ENCODE measurements at regions not wholly inside any gene's neighbourhood (a gene's known extent, or its start where the extent isn't known, plus 50 kb on each side); places are given as distances from the start of the nearest gene placed in this dataset.

GRCh38 chr3:103009609-103010008 lies 574.8 kb downstream of the ZPLD1 start:
- BruUV-seq (replicated peaks): no TSS peak
- no peaks in the 10 kb centered on the region for H3K36me3 ChIP-seq (ENCODE audit: control insufficient read depth, insufficient read depth, low read length)
- intact Hi-C loops (cut with micrococcal nuclease; ENCODE audit: unreplicated experiment): no loop called here
- in situ Hi-C loops (cut with HindIII; ENCODE audit: low pct_unique_long_range_greater_than_20kb, low sequenced_read_pairs): no loop called here
- no peak overlapping the region for H3K4me3 ChIP-seq (ENCODE audit: low read depth in 2 of 2, low read length in 2 of 2)
- ChIA-PET POLR2A (no interaction called here), CTCF (no interaction called here)
- DNase-seq (ENCODE audit: low read depth, low spot score) (no peak), ATAC-seq (no peak)
- H3K4me1 ChIP-seq (ENCODE audit: control insufficient read depth, insufficient read depth, low read length): no peaks in the 10 kb centered on the region
- H3K27ac ChIP-seq (ENCODE audit: low read length): no peak overlapping the region
- TF ChIP-seq POLR2AphosphoS5 (IDR thresholded peaks at IDR 0.05; ENCODE audit: low read depth, low read length): no peak
- TF ChIP-seq SIN3A (IDR thresholded peaks at IDR 0.05; ENCODE audit: borderline replicate concordance, insufficient read depth, low read depth, low read length): no peak
- TF ChIP-seq TCF7L2 (IDR thresholded peaks at IDR 0.05; ENCODE audit: low read depth, low read length): no peak
- TF ChIP-seq, protein P1, sequence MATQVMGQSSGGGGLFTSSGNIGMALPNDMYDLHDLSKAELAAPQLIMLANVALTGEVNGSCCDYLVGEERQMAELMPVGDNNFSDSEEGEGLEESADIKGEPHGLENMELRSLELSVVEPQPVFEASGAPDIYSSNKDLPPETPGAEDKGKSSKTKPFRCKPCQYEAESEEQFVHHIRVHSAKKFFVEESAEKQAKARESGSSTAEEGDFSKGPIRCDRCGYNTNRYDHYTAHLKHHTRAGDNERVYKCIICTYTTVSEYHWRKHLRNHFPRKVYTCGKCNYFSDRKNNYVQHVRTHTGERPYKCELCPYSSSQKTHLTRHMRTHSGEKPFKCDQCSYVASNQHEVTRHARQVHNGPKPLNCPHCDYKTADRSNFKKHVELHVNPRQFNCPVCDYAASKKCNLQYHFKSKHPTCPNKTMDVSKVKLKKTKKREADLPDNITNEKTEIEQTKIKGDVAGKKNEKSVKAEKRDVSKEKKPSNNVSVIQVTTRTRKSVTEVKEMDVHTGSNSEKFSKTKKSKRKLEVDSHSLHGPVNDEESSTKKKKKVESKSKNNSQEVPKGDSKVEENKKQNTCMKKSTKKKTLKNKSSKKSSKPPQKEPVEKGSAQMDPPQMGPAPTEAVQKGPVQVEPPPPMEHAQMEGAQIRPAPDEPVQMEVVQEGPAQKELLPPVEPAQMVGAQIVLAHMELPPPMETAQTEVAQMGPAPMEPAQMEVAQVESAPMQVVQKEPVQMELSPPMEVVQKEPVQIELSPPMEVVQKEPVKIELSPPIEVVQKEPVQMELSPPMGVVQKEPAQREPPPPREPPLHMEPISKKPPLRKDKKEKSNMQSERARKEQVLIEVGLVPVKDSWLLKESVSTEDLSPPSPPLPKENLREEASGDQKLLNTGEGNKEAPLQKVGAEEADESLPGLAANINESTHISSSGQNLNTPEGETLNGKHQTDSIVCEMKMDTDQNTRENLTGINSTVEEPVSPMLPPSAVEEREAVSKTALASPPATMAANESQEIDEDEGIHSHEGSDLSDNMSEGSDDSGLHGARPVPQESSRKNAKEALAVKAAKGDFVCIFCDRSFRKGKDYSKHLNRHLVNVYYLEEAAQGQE (IDR thresholded peaks at IDR 0.05; ENCODE audit: insufficient read depth in 1 of 2, low read depth in 2 of 2, low read length in 1 of 2): no peak
- no peak for TF ChIP-seq CTCF (IDR thresholded peaks at IDR 0.05)
- H3K9me3 ChIP-seq (ENCODE audit: control insufficient read depth, insufficient read depth, low read depth, low read length): no peaks in the 10 kb centered on the region
- H3K27me3 ChIP-seq (ENCODE audit: control insufficient read depth, insufficient read depth, low read length): no peaks in the 10 kb centered on the region

DNA sequence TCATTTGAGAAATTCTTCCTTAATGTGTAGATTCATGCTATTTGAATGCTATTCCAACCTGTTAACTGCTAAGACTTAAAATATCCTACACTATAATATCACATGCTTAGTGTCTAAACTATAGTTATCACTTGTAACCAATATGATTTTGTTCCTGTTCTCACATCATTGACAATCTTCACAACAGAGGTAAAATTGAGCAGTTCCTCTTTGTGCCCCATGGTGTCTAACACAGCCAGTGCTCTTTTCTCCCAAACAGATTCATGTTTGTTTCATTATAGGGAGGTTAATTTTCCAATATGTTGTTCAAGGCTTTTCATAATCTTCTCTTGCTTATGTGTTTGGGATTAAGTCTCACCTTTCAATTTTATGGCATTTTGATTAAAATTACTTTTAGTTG lies 591.1 kb downstream of the ZPLD1 start:
- intact Hi-C loops (cut with micrococcal nuclease; ENCODE audit: unreplicated experiment): no loop called here
- Histone ChIP-seq H3K27ac (ENCODE audit: low read length) (no peak overlapping the region), H3K4me3 (ENCODE audit: low read depth in 2 of 2, low read length in 2 of 2) (no peak overlapping the region), H3K36me3 (ENCODE audit: control insufficient read depth, insufficient read depth, low read length) (no peaks in the 10 kb centered on the region), H3K27me3 (ENCODE audit: control insufficient read depth, insufficient read depth, low read length) (no peaks in the 10 kb centered on the region), H3K9me3 (ENCODE audit: control insufficient read depth, insufficient read depth, low read depth, low read length) (no peaks in the 10 kb centered on the region), H3K4me1 (ENCODE audit: control insufficient read depth, insufficient read depth, low read length) (no peaks in the 10 kb centered on the region)
- CTCF ChIA-PET: no interaction called here
- POLR2A ChIA-PET: no interaction called here
- TF ChIP-seq SIN3A (IDR thresholded peaks at IDR 0.05; ENCODE audit: borderline replicate concordance, insufficient read depth, low read depth, low read length): no peak
- TF ChIP-seq, protein P1 (IDR thresholded peaks at IDR 0.05; ENCODE audit: insufficient read depth in 1 of 2, low read depth in 2 of 2, low read length in 1 of 2): no peak
- TF ChIP-seq TCF7L2 (IDR thresholded peaks at IDR 0.05; ENCODE audit: low read depth, low read length): no peak
- TF ChIP-seq CTCF (IDR thresholded peaks at IDR 0.05): no peak
- BruUV-seq (replicated peaks): no TSS peak
- no peak for ATAC-seq
- DNase-seq (ENCODE audit: low read depth, low spot score): no peak
- in situ Hi-C loops (cut with HindIII; ENCODE audit: low pct_unique_long_range_greater_than_20kb, low sequenced_read_pairs): no loop called here
